Left lung (tissue), 4 donors: ENCODE measurements at regions not wholly inside any gene's neighbourhood (a gene's known extent, or its start where the extent isn't known, plus 50 kb on each side); places are given as distances from the start of the nearest gene placed in this dataset.
"Not testable (repeated sequence)": the region's sequence is repeated elsewhere in the genome, so short reads cannot be mapped to it uniquely, and the experiment has no call there.

ENCODE experiments used
- ATAC-seq: fragments of 200-7000 bp; cut with Tn5 transposase; one replicate; pipeline ENCODE4 v1.9.1; 2020; ENCODE audit warnings: moderate library complexity
- DNase-seq, 4 donors: peaks; one replicate each; pipeline ENCODE4 v3.0.0-alpha.2; 2013 to 2020
- H3K27ac ChIP-seq, 2 donors: fragments of 200-600 bp; sonication (generic) in 1 of 2; one replicate each; pipeline versions ENCODE4 v1.5.0 to v1.8.0; 2020 to 2021
- H3K27me3 ChIP-seq, 2 donors: fragments of 200-600 bp; sonication (generic) in 1 of 2; one replicate each; pipeline versions ENCODE4 v1.5.0 to v1.8.0; 2020 to 2021
- H3K36me3 ChIP-seq, 2 donors: fragments of 200-600 bp; sonication (generic) in 1 of 2; one replicate each; pipeline versions ENCODE4 v1.5.0 to v1.8.0; 2020 to 2021
- H3K4me1 ChIP-seq, 2 donors: fragments of 200-600 bp; one replicate each; pipeline ENCODE4 v1.8.0; 2021
- H3K4me3 ChIP-seq, 2 donors: fragments of 200-600 bp; sonication (generic) in 1 of 2; one replicate each; pipeline versions ENCODE4 v1.5.0 to v1.8.0; 2020 to 2021; ENCODE audit warnings: mild to moderate bottlenecking in 1 of 2
- H3K9me3 ChIP-seq, 2 donors: fragments of 200-600 bp; sonication (generic) in 1 of 2; one replicate each; pipeline versions ENCODE4 v1.5.0 to v1.8.0; 2020 to 2021
- CTCF ChIP-seq, 2 donors: fragments of 200-600 bp; sonication (generic) in 1 of 2; IDR thresholded peaks; one replicate each; pipeline versions ENCODE4 v1.5.0 to v1.8.0; 2021; ENCODE audit warnings: antibody characterized with exemption in 2 of 2
- intact Hi-C, 2 donors: fragments of 100-400 bp; cut with DNase I; formaldehyde crosslinking; loops; one replicate each; pipeline versions ENCODE4 v1.11.2 to v1.14.2; 2022
- donor health status: DM: no; HTN: yes; CAD: no.
- donor health status: DM: no; HTN: no; CAD: no.

GRCh38 chr7:153190986-153191385 lies 431.4 kb downstream of the ACTR3B start:
- ATAC-seq (no peak), DNase-seq (peak in 1 of 4 donors; percentile 0)
- intact Hi-C loops = no loop called here
- no peaks in the 10 kb centered on the region for H3K27me3 ChIP-seq
- no peak overlapping the region for H3K27ac ChIP-seq
- TF ChIP-seq CTCF (IDR thresholded peaks at IDR 0.05) = no peak
- no peak overlapping the region for H3K4me3 ChIP-seq
- H3K36me3 ChIP-seq = no peaks in the 10 kb centered on the region
- H3K4me1 ChIP-seq = no peaks in the 10 kb centered on the region
- no peaks in the 10 kb centered on the region for H3K9me3 ChIP-seq

GRCh38 chr7:153193144-153193595 lies 433.6 kb downstream of the ACTR3B start:
- peak; percentile 97 for ATAC-seq
- no peaks in the 10 kb centered on the region for H3K4me1 ChIP-seq
- no peak overlapping the region for H3K27ac ChIP-seq
- intact Hi-C loops = no loop called here
- TF ChIP-seq CTCF (IDR thresholded peaks at IDR 0.05) = peak; percentile 56 to 64
- no peak overlapping the region for H3K4me3 ChIP-seq
- H3K27me3 ChIP-seq = no peaks in the 10 kb centered on the region
- H3K9me3 ChIP-seq = no peaks in the 10 kb centered on the region
- no peaks in the 10 kb centered on the region for H3K36me3 ChIP-seq
- peak in 3 of 4 donors; percentile 14 to 83 (median 37) for DNase-seq

- H3K27me3 ChIP-seq = no peaks in the 10 kb centered on the region
- intact Hi-C loops = no loop called here
- no peaks in the 10 kb centered on the region for H3K4me1 ChIP-seq
- ATAC-seq = no peak
- DNase-seq = no peak
- H3K9me3 ChIP-seq = peaks cover 0 to 61% of the 10 kb centered on the region in 2 donors
- no peak for TF ChIP-seq CTCF (IDR thresholded peaks at IDR 0.05)
- H3K36me3 ChIP-seq = no peaks in the 10 kb centered on the region
- H3K27ac ChIP-seq = no peak overlapping the region
- no peak overlapping the region for H3K4me3 ChIP-seq
Measured at GRCh38 chr7:153217032-153217431, 457.5 kb downstream of the ACTR3B start.

- TF ChIP-seq CTCF (IDR thresholded peaks at IDR 0.05) = no peak
- intact Hi-C loops = no loop called here
- Histone ChIP-seq H3K27me3 (no peaks in the 10 kb centered on the region), H3K36me3 (no peaks in the 10 kb centered on the region), H3K27ac (no peak overlapping the region), H3K9me3 (peaks cover 0 to 44% of the 10 kb centered on the region in 2 donors), H3K4me3 (no peak overlapping the region), H3K4me1 (no peaks in the 10 kb centered on the region)
- DNase-seq (no peak), ATAC-seq (no peak)
Measured at GRCh38 chr7:153224890-153225289, 465.3 kb downstream of the ACTR3B start.

- H3K4me1 ChIP-seq, intact Hi-C loops, H3K27ac ChIP-seq, DNase-seq, H3K27me3 ChIP-seq, H3K36me3 ChIP-seq, H3K4me3 ChIP-seq, ATAC-seq: not testable (repeated sequence)
- H3K9me3 ChIP-seq = peaks cover 0 to 17% of the 10 kb centered on the region in 2 donors
Measured at GRCh38 chr7:153245136-153245535, 485.6 kb downstream of the ACTR3B start.

- intact Hi-C loops = no loop called here
- TF ChIP-seq CTCF (IDR thresholded peaks at IDR 0.05) = no peak
- H3K4me3 ChIP-seq = no peak overlapping the region
Measured at GRCh38 chr7:153245809-153246208, 486.3 kb downstream of the ACTR3B start.

More at GRCh38 chr7:153245809-153246208, 486.3 kb downstream of the ACTR3B start:
- H3K36me3 ChIP-seq = no peaks in the 10 kb centered on the region
- DNase-seq (no peak), ATAC-seq (no peak)
- no peaks in the 10 kb centered on the region for H3K4me1 ChIP-seq
- peaks cover 0 to 17% of the 10 kb centered on the region in 2 donors for H3K9me3 ChIP-seq
- no peaks in the 10 kb centered on the region for H3K27me3 ChIP-seq
- no peak overlapping the region for H3K27ac ChIP-seq
